NCI-H2227 treated with DMSO at 0.1 percent for 48 hours (cell line): ENCODE measurements at regions not wholly inside any gene's neighbourhood (a gene's known extent, or its start where the extent isn't known, plus 50 kb on each side); places are given as distances from the start of the nearest gene placed in this dataset.
A peak's percentile ranks its signal among the peaks of the same experiment; 100 is the strongest.

ENCODE experiments used
- DNase-seq: peaks from one replicate; lab custom pipeline; 2025; lab: John Stamatoyannopoulos, UW

GRCh38 chr16:89027281-89027680, 50.3 kb upstream of the CBFA2T3 start:
- DNase-seq: no peak

- no peak for DNase-seq
Observed at GRCh38 chr16:89031715-89032659, 55.0 kb upstream of the CBFA2T3 start.

GRCh38 chr16:89033304-89033703, 56.3 kb upstream of the CBFA2T3 start:
- DNase-seq: no peak

- no peak for DNase-seq
Observed at GRCh38 chr16:89033796-89034572, 57.0 kb upstream of the CBFA2T3 start.

DNA sequence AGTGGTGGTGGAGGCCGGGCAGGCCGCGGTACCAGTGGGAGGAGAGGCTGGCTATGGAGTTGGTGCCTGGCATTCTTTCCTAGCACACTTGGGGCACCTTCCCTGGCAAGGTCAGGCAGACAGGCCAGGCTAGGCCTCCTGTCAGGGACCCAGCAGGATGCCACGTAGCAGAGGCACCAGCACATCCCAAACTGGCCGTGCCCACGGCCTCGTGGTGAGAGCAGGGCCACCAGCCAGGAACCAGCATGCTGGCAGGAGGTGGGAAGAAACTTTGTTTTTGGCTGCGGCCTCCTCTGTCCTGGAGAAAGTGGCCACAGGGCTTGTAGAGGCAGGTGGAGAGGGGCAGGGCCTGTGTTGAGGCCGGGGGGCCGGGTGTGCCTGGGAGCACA, 57.6 kb upstream of the CBFA2T3 start:
- no peak for DNase-seq

DNA sequence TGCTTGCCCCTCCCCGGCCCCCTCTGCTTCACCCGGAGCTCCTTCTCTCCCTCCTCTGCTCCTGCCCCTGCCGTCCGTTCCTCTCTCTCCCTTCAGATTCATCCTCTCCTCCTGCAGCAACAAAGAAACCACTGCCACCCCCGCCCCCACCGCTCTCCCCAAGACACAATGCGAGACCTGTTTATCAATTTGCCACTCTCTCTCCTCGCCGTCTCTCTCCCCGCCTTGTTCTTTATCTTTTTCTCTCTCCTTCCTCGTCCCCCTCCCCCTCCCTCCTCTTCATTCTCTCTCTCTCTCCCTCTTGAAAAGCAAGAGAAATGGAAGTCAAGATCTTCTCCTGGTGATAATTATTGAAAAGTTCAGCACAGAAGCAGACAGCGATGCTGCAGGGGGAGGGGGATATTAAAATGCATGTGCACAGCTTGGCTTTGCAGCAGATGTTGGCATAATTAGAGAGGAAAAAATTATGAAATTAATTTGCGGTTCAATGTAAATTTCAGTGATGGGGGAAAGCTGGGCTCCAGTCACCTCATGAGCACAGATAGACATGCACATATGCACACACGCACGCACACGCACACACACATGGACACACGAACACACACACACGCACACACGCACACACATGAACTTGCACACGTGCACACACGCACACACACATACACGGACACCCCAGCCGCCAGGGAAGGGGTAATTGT, 58.1 kb upstream of the CBFA2T3 start:
- peak; percentile 28 for DNase-seq

DNA sequence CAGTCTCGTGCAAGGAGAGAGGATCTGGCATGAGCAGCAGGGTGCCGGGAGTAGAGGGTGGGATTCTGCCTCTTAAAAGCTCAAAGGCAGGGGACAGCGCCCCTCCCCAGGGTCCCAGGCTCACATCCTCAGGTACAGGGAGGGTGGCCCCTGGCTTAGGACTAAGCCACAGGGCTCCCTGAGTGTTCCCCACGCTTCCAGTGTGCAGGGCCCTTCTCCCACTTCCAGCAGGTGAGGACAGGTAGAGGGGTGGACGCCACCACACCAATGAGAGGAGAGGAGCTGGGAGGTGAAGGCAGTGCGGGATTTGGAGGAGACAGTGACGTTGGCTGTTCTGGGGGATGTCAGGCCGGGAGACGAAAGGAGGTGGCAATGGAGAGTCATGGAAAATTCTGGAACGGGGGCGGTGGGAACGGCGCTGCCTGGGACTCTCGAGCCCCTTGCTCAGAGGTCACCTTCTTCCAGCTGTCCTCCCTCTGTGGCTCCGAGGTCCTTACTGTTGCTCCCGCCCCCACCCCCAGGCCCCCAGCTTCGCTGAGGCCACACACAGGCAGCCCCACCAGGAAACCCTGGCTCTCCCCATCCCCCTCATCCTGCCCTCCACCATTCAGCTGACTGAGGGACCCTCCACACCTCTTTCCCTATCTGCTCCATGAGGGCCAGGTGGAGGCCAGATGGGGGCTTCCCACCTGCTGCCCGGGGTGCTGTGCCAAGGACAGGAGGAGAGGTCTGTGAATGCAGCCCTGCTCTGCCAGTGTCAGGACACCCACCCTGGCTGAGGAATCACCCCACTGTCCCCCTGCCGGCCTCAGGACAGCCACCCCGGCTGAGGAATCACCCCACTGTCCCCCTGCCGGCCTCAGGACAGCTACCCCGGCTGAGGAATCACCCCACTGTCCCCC, 57.7 kb upstream of the ACSF3 start:
- DNase-seq: no peak

GRCh38 chr16:89036776-89037175, 56.9 kb upstream of the ACSF3 start:
- no peak for DNase-seq

DNA sequence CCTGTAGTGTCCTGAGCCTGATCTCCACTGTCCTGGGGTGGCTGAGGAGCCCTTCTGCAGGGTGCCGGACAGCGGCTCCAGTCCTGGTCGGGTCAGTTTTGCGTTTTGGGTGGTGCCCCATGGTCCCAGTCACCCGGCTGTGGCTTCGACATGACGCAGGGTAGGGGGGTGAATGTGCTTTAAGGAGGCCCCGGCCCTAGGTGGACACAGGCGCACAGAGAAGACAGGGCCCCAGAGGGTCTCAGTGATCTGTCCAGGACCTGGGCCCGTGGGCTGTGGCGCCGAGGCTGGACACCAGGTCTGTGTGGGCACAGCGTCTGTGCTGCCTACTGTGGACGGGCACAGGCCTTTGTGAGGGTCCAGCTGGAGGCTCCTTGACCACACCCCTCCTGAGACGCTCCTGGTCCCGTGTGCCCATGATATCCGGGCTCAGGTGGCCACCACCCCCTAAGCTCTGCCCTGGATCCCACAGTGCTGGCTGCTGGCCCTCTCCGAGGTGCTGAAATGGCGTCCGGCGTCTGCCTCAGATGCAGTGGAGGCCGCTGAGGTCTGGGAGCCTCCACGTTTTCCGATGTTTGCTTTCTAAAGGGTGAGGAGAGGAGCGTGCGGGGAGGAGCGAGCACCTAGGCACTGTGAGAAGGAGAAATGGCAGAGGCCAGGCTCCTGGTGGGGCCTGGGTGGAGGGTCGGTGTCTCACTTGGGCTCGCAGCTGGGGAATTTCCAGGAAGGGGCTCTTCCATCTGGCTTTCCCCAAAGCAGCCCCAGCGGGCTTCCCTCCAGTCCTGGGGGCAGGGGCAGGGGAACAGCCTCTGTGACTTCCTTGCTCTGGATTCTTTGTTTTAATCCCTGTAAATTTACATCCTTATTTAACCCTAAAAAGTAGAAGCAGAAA, 56.1 kb upstream of the ACSF3 start:
- DNase-seq: no peak

- no peak for DNase-seq
Observed at GRCh38 chr16:89038221-89038721, 55.4 kb upstream of the ACSF3 start.

DNA sequence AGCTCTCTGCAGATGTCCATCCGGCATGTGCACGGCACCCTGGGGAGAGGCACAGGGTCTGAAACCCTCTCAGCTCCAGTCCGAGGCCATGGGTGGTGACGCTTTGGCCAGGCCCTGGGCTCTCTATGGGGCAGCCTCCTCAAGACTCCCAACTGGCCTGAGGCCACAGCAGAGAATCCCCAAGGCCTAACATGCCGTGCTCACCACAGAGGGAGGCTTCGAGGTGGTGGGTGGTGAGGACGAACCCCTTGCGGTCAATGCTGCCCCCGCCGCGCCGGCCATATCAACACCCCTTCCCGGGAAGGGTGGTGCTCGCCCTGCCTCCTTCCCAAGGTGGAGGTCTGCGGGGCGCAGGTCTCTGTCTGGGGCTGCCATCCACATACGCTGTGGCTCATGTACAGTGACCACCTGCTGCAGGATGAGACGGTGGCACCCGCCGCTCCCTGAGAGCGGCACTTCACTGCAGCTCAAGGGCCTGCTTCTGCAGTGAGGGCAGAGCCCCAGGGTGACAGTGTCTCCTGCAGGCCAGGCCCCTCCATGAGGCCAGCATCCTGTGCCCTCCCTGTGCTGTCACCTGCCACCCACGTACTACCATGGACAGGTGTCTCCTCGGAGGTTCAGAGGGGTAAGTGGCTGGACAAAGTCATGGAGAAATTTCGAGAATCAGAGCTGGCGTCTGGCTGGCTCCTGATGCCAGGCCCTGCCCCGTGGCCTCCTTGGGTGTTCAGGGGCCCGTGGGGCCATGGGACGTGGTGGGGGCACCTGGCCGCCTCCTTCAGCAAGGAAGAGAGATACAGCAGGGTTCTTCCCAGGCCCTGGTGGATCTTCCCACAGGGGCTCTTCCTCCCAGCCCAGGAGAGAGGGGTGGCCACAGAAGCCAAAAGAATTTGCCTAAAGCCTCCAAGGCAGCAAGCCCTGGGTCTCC, 54.6 kb upstream of the ACSF3 start:
- DNase-seq: no peak

DNA sequence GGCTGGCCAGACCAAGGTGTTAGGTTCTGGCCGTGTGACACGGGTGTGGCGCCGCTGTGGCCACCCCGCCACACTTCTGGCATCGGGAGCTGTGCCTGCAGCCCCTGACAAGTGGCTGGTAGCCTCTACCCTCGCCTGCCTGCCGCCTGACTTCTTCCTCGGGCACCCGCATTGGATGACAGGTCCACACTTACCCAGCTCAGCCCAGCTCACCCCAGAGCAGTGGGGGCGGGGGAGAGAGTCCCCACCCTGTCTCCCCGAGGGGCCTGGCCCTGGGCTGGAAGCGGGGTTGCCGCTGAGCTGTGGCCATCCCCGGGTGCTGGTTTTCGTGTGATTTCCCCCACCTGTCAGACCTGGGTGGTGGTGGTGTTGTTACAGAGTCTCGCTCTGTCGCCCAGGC, 53.9 kb upstream of the ACSF3 start:
- DNase-seq: no peak

- DNase-seq: no peak
Observed at GRCh38 chr16:89040391-89040790, 53.3 kb upstream of the ACSF3 start.

GRCh38 chr16:89040861-89041570, 52.6 kb upstream of the ACSF3 start:
- DNase-seq: no peak

DNA sequence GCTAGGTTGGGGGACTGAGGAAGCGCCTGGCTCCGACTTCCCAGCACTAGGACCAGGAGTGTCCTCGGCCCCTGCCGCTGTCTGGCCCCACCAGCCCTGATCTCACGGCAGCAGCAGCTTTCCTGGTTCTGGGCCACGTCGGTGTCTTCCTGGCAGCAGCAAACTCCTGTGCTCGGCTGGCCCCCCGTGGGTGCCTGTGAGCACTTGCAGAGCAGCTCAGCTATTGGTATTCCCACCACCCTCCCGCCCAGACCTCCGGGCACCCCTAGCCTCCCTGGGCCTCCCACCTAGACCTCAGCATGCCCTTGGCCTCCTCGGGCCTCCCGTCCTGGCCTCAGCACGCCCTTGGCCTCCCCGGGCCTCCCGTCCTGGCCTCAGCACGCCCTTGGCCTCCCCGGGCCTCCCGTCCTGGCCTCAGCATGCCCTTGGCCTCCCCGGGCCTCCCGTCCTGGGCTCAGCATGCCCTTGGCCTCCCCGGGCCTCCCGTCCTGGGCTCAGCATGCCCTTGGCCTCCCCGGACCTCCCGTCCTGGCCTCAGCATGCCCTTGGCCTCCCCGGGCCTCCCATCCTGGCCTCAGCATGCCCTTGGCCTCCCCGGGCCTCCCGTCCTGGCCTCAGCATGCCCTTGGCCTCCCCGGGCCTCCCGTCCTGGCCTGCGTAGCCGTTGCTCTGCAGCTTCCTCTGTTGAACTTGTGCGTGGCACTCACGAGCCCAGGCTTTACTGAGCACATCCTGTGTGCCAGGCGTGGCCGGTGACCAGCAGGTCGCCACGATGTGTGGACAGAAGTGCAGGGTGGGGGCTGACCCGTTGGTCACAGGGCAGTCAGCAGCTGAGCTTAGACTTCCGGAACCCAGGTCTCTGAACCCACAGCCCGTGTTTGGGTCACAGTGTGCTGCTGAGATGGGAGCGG, 51.8 kb upstream of the ACSF3 start:
- no peak for DNase-seq

- DNase-seq: no peak
Observed at GRCh38 chr16:89042711-89043551, 50.7 kb upstream of the ACSF3 start.
